Left cardiac atrium (tissue), 4 donors: ENCODE measurements at regions not wholly inside any gene's neighbourhood (a gene's known extent, or its start where the extent isn't known, plus 50 kb on each side); places are given as distances from the start of the nearest gene placed in this dataset.
"Not testable (repeated sequence)": the region's sequence is repeated elsewhere in the genome, so short reads cannot be mapped to it uniquely, and the experiment has no call there.

ENCODE experiments used
- ATAC-seq, 2 donors: fragments of 200-7000 bp; cut with Tn5 transposase; one replicate each; pipeline ENCODE4 v1.9.1; 2020; ENCODE audit warnings: mild to moderate bottlenecking in 2 of 2, moderate library complexity in 2 of 2
- DNase-seq: peaks from one replicate; pipeline ENCODE4 v3.0.0-alpha.2; 2020
- intact Hi-C, 2 donors: fragments of 100-400 bp; cut with DNase I; formaldehyde crosslinking; loops; one replicate each; pipeline versions ENCODE4 v1.14.1 to v1.15.1; 2022 to 2023
- donor health status: DM: no; HTN: yes; CAD: no.
- donor health status: DM: no; HTN: yes; CAD: no; lungs with severe emphysema.
- donor health status: DM: yes; HTN: yes; CAD: no.
- donor health status: Dilated cardiomyopathy.

DNA sequence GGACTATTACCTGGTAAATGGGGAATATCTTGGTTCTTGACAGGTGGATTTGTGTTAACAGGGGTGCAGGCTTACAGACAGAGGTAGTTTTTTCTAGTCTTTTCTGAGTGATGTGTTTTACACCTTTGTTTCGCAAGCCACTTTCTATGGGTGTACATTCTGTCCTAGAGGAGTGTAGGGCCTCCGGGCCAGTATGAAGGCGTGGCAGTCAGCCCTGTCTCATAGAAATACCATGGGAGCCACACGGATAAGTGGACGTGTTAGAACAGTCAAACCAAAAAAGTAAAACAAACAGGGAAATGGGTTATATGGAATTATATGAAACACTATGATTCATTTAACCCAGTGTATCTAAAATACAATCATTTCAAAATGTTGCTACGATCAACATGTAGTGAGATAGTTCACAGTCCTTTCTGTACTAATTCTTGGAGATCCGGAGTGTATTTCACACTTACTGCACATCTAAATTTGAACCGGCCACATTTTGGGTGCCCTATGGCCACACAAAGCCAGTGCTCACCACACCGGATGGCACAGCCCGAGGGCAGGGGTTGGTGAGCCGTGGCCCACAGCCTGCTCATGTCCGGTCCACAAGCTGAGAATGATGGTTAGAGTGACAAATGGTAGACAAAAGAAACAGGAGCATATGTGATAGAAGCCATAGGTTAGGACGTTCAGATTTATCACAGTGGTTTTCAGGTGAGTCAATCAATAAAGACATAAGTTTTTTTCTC, 80.1 kb upstream of the IRX4 start:
- DNase-seq (no peak), ATAC-seq (no peak)
- intact Hi-C loops = no loop called here

DNA sequence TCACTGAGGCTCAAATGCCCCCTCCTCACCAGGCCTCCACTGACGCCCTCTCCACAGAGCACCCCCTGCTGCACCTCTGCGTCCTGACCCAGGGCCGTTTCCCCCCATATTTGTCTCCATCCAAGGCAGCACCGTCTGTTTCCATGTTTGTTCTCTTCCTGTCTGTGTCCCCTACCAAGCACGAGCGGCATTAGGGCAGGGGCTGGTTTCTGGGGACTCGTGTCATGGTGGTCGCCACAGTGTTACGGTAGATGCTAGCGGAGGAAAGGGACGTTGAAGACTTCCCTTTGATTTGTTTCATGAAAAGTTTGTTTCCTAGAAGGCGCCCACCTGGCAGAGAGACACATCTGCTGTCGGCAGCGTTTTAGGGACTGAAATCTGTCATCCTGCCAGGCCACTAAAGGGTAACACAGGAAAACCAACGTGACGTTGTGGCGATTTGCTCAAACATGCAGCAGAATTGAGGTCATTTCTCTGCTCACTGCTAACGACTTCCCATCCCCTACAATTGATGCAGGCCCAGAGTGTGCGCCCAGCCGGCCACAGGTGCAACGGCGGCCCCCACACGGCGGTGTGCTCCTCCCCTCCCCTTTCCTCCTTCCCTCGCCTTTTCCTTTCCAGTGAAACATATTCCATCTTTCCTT, 79.3 kb upstream of the IRX4 start:
- ATAC-seq = no peak
- no peak for DNase-seq
- intact Hi-C loops = no loop called here

DNA sequence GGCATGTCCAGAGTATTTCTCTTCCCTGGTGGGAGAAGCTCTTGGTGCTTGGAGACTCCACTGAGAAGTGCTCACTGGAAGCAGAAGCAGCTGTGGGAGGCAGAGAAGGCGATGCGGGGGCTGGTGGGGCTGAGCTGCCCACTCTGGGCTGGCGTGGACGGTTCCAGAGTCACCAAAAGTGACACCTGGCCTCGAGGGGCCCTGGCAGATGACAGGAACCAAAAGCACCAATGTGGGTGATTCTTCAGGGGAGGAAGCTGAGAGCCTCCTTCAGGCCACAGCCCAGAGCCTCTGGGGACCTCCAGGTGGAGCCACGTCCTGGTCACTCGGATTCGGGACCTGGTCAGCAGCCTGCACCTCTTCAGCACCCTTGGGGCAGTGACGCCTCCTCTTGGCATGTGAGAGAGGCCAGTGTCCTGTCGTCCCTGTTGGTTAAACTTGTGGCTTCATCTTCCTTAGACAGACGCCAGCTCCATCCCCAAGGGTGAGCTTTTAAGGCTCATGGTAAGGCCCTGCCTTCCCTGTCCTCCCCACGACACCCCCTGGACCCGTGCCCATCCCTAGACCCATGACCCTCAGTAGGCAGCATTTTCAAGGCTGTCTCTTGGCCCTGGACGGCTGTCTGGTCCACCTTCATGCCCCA, 78.7 kb upstream of the IRX4 start:
- ATAC-seq = no peak
- no peak for DNase-seq
- intact Hi-C loops = no loop called here

DNA sequence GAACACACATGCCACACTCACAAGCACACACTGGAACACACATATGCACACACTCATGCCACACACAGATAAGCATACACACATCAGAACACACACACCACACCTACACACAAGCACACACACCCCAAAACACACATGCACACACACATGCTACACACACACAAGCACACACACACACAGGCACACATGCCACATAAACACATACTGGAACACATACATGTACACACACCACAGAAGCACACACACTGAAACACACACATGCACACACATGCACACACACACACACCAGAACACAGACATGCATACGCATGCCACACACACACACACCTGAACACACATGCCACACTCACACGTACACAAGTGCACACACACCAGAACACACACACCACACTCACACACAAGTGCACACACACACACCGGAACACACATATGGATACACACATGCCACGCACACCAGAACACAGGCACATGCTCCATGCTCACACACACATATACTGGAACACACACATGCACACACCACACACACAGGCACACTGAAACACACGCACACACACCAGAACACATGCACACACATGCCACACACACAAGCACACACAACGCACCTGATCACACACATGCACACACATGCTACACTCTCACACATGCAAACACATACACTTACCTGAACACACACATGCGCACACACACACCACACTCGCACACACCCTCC, 78.0 kb upstream of the IRX4 start:
- intact Hi-C loops = no loop called here
- no peak for ATAC-seq
- DNase-seq = no peak

DNA sequence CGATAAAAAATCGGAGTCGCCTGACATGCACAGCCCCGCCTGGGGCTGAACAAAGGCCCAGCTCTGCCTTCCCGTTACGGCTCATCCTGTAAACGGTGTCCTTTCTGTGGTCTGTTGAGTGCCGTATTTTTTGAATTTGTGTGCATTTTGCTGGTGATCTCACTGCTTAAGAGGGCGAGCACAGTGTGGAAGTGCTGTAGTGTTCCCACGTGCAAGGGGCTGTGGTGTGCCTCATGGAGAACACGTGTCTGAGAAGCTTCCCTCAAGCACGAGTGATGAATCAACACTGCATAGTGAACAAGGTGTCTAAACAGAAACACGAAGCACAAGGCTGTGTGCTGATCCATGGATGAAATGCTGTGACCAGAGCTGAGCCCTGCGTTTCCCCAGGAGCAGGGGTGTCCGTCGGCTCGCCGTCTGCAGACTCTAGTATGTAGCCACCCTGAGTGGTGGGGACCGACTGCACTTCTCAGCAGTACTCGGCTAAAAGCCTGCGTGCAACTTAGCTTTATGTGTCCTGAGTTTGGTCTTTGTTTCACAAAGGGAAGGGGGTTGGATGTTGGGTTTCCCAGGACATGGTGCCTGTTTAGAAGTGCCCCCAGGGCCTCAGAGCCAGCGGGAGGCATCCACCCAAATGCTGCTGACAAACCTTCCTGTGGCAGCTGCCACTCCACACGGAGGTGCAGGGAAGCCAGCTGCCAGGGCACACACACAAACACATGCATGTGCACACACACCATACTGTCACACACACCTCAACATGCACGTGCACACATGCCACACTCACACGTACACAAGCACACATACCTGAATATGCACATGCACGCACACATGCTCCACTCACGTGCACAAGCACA, 77.2 kb upstream of the IRX4 start:
- intact Hi-C loops = no loop called here
- DNase-seq (no peak), ATAC-seq (no peak)

DNA sequence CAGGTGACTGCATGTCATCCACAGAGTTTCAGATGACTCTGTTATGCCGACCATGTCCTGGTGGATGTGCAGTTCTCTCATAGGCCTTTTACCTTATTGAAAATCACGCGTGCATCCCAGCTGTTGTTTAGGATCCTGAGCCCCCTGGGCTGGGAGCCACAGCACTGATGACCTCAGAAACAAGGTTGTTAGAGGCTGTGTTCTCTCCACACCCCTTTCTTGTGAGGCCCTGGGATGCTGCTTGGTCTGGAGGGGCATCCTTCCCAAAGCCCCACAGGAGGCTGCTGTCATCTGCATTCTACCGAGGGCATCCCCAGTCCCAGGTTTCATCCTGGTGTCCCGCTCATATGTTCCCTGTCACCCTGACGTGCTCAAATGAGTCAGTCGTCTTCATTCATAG, 76.5 kb upstream of the IRX4 start:
- no peak for DNase-seq
- intact Hi-C loops = no loop called here
- no peak for ATAC-seq

DNA sequence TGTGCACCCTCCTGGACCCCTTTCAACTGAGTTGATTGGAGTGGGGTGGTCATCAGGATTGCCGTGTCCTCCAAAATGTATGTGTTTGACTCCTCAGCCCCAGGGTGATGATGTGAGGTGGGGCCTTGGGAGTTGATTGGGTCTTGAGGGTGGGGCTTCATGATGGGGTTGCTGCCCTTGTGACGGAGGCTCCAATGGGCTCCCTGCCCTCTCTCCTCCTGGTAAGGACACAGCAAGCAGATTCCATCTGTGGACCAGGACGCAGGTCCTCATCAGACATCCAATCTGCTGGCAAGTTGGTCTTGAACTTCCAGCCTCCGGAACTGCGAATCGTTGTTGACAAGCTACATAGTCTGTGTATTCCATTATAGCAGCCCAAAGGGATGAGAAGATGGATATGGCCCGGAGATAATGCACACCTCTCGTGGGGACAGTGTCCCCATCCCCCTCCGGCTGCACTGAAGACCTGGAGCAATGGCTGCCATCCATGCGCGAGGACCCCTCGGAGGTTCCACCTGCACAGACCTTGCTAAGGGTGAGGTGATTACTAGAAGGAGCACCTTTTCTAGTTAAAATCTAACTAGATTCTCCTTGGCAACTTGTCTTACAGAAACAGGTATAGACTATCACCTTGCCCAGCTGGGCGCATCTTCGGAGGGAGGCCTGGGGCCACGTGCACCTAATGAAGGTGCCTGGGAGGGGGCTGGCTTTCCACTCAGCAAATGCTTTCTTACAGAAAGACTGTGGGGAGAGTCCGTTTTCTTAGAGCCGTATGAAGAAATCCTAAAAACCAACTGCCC, 75.7 kb upstream of the IRX4 start:
- DNase-seq (no peak), ATAC-seq (no peak)
- intact Hi-C loops = no loop called here

DNA sequence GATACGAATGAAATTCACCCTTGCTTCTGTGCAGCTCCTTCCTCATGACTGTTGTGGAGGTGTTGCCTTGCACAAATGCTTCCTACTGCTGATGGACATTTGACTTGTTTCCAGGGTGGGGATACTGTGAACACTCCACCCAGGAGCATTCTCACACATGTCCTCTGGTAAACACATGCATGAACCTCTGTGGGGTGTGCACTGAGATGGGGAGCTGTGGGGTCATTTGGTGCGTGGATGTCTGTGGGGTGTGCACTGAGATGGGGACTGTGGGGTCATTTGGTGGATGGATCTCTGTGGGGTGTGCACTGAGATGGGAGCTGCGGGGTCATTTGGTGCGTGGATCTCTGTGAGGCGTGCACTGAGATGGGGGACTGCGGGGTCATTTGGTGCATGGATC, 72.9 kb upstream of the IRX4 start:
- ATAC-seq = no peak
- DNase-seq = no peak
- intact Hi-C loops = no loop called here

DNA sequence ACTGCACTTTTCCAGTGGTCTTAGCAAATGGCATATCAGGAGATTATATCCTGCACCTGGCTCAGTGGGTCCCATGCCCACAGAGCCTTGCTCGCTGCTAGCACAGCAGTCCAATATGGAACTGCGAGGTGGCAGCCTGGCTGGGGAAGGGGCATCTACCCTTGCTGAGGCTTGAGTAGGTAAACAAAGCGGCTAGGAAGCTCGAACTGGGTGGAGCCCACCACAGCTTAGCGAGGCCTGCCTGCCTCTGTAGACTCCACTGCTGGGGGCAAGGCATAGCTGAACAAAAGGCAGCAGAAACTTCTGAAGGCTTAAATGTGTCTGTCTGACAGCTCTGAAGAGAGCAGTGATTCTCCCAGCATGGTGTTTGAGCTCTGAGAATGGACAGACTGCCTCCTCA, 71.0 kb upstream of the IRX4 start:
- DNase-seq, intact Hi-C loops, ATAC-seq: not testable (repeated sequence)

DNA sequence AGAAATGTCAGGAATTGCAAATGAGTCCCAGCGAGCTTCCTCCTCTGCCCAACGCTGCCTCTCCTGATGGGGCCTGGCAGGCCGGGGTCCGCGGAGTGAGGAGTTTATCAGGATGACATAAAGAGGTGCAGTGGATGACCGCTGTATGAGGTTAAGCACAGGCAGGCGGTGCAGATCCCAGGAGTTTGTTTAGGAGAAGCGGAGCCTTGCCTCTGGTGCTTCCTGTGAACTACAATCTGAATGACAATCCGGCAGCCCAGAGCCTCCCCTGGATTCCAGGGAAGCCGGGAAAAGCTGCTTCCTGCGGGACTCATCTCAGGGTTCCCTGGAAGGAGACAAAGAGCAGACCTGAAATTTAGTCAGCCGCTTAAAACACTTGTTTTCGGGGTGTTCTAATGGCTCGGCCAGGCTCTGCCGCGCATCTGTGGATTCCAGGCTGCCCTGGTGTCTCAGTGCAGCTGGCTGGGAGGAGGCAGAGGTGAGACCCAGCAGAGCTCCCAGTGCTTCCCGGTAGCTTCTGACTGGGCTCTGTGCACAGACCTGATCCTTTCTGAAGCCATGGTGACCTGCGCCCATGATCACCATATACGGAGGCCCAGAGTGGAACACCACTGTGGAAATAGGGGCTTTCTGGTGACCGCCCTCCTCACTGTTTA, 69.8 kb upstream of the IRX4 start:
- ATAC-seq (no peak), DNase-seq (no peak)
- intact Hi-C loops = no loop called here

DNA sequence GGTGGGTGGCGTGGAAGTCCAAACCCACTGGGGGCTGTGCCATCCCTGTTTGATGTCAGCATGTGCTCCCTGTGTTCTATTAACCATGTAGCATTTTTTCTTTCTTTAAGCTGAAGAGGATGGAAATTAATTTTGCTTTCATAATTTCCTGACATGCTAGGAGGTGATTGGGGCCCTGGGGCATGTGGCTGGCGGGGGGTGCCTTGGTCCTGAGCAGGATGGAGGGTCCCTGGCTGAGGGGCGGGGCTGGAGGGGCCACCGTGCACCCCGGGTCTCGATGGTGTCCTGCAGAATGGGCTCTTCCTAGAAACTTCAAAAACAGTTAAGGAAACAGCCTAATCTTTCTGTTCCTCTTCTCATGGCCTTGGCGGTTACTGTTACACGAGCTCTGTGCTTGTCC, 69.3 kb upstream of the IRX4 start:
- ATAC-seq = no peak
- no peak for DNase-seq
- intact Hi-C loops = no loop called here

DNA sequence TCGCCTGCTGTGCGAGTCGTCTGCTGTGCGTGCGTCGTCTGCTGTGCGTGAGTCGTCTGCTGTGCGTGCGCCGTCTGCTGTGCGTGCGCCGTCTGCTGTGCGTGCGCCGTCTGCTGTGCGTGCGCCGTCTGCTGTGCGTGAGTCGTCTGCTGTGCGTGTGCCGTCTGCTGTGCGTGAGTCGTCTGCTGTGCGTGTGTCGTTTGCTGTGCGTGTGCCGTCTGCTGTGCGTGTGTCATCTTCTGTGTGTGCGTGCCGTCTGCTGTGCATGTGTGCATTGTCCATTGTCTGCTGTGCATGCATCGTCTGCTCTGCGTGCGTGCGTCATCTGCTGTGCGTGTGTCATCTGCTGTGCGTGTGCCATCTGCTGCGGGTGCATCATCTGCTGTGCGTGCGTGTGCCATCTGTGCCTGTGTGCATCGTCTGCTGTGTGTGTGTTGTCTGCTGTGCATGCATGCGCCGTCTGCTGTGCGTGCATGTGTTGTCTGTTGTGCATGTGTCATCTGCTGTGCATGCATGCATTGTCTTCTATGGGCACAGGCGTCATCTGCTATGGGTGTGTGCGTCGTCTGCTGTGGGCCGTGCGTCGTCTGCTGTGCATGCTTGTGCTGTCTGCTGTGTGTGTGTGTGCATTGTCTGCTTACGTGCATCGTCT, 68.6 kb upstream of the IRX4 start:
- ATAC-seq = no peak
- DNase-seq = no peak
- intact Hi-C loops = no loop called here

DNA sequence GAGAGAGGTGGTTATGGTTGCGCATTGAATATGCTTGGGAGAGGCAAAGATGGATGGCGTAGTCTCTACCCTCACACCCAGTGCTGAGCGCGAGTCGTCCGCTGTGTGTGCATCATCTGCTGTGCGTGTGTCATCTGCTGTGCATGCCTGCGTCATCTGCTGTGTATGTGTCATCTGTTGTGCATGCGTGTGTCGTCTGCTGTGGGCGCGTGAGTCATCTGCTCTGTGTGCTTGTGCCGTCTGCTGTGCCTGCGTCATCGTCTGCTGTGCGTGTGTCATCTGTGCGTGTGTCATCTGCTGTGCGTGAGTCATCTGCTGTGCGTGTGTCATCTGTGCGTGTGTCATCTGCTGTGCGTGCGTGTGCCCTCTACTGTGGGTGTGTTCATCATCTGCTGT, 68.0 kb upstream of the IRX4 start:
- ATAC-seq (no peak), DNase-seq (no peak)
- intact Hi-C loops = no loop called here

DNA sequence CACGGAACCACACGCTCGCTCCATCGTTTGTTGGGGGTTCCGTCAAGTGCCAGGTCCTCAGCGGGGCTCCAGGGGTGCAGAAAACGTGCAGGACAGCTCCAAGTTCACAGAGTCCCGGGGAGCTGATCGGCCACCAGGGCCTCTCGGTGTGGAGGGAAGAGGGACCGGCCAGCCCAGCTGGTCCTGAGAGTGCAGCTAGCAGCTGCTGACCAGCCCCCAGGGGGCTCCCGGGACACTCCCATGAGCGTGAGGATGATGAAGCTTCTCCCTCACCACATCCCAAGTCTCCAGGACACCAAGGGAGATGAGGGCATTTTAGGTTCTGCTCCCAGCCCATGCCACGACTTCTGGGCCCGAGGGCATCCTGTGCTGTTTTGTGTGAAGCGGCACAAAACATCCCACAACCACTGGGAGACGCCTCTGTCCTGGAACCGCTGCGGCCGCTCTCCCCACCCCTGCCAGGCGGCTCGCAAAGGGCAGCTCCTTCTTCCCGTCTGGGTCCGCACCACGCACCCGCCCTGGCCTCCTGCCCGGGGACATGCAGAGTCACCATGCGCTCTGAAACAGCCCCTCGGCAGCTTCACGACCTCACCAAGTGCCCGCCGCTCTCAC, 67.5 kb upstream of the IRX4 start:
- DNase-seq (no peak), ATAC-seq (no peak)

DNA sequence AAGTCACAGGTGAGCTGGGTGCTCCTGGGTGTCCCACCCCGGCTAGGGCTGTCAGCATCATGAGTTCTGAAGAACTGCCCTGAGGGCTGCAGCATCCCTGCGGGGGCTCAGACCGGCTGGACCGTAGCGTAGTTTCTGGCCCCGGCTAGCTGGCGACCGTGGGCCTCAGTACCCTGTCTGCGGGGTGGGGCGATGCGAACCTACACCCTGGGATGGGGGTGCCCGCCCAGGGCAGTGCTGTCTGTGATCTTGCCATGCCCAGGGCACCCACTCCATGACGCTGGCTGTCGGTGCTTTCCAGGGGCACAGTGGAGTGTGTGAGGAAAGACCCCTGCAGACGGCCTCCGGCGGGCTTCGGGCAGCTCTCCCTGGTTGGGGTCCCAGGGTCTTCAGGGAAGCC, 66.5 kb upstream of the IRX4 start:
- no peak for DNase-seq
- no peak for ATAC-seq
- intact Hi-C loops = loop anchor here in 1 of 2 donors (5.0 kb wide), 1 partner anchor 147 kb away; the partner anchor contains the start of gene NDUFS6

More for the DNA sequence above, 67.5 kb upstream of the IRX4 start:
- intact Hi-C loops = no loop called here

DNA sequence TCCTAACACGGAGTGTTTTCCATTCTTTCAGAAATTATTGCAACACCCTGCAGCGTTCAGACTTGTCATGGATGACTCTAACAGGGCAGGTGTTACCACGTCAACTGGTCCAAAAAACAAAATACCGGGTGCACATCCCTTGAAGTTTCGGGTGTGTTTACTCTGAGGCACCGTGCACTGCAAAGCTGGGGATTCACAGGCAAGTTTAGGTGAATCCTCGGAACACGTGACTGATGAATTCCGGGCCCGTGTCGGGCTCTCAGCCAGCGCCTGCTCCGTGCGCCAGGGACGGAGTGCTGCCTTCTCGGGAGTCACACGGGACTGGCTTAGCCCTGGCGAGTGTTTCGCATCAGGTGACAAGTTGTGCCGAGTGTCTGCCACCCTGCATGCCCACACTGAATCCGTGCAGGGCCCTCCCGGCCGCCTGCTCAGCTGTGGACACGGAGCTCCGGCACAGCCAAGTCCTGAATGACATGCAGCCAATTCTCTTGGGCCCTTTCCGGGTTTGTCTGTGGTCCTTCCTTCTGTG, 66.0 kb upstream of the IRX4 start:
- intact Hi-C loops = loop anchor here in 1 of 2 donors (5.0 kb wide), 1 partner anchor 146 kb away; the partner anchor contains the start of gene NDUFS6
- peak; percentile 85 to 86 for ATAC-seq
- DNase-seq = peak; percentile 76
